ENCODE measurements at regions not wholly inside any gene's neighbourhood (a gene's known extent, or its start where the extent isn't known, plus 50 kb on each side); places are given as distances from the start of the nearest gene placed in this dataset.

DNA sequence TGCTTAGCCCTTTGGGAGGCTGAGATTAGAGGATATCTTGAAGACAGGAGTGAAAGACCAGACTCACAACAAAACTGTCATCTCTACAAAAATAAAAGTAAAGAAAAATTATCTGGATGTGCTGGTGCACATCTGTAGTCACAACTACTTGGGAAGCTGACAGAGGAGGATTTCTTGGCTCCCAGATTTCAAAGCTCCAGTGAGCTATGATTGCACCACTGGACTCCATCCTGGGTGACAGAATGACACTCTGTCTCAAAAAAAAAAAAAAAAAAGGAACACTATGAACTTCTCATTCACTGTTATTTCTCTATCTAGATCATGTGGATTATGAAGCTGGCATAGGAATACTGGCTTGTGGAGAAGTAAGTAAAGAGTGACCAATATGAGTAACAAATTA lies 1400.0 kb downstream of the CDY2B start:
- Histone ChIP-seq H3K27ac (ENCODE audit: low read depth, low read length) (no peak overlapping the region), H3K4ac (replicated peaks; ENCODE audit: insufficient read length, low read depth, low read length) (no peak overlapping the region), H3K9ac (replicated peaks in 1 of 4; ENCODE audit: extremely low read depth in 1 of 4, low read depth in 3 of 4, low read length in 3 of 4) (no peak overlapping the region), H3K4me3 (ENCODE audit: extremely low read depth in 1 of 4, insufficient read depth in 2 of 4, low read depth in 3 of 4, low read length in 4 of 4) (no peak overlapping the region), H3K18ac (ENCODE audit: extremely low read depth, low read length) (no peak overlapping the region), H2BK120ac (replicated peaks; ENCODE audit: low read depth, low read length) (no peak overlapping the region), H3K14ac (ENCODE audit: insufficient read length) (no peak overlapping the region), H3K4me1 (replicated peaks in 1 of 4; ENCODE audit: control insufficient read depth in 3 of 4, insufficient read depth in 4 of 4, low read length in 3 of 4) (no peaks in the 10 kb centered on the region), H3K36me3 (ENCODE audit: control insufficient read depth in 2 of 4, insufficient read depth in 4 of 4, low read length in 3 of 4) (no peaks in the 10 kb centered on the region), H2BK12ac (ENCODE audit: low read depth, low read length) (no peak overlapping the region), H2BK20ac (ENCODE audit: low read length) (no peak overlapping the region), H4K91ac (replicated peaks; ENCODE audit: insufficient read length, low read length) (no peak overlapping the region), H3K4me2 (ENCODE audit: insufficient read depth in 1 of 2, low read depth in 2 of 2, low read length in 2 of 2) (no peak overlapping the region), H3K23ac (ENCODE audit: insufficient read length) (no peak overlapping the region), H3K23me2 (ENCODE audit: low read depth, low read length) (no peaks in the 10 kb centered on the region), H3K56ac (replicated peaks; ENCODE audit: insufficient read length, low read depth, low read length) (no peak overlapping the region), H2AFZ (ENCODE audit: low read length) (no peak overlapping the region), H2AK5ac (ENCODE audit: low read depth, low read length) (no peak overlapping the region), H3K9me3 (ENCODE audit: insufficient read depth in 2 of 2, low read depth in 1 of 2, low read length in 1 of 2) (peaks cover 0 to 7% of the 10 kb centered on the region in 2 experiments; a peak in 1 of 4 replicates), H3K27me3 (replicated peaks in 1 of 4; ENCODE audit: control insufficient read depth in 3 of 4, extremely low read depth in 1 of 4, insufficient read depth in 3 of 4, low read length in 3 of 4) (no peaks in the 10 kb centered on the region), H2BK5ac (ENCODE audit: low read depth, low read length) (no peak overlapping the region), H2BK15ac (ENCODE audit: low read length) (no peak overlapping the region), H3K79me2 (ENCODE audit: control insufficient read depth in 1 of 2, insufficient read depth in 2 of 2, low read length in 2 of 2) (no peaks in the 10 kb centered on the region), H4K5ac (ENCODE audit: insufficient read length, low read depth, low read length) (no peak overlapping the region), H4K20me1 (replicated peaks in 1 of 2; ENCODE audit: control insufficient read depth in 1 of 2, insufficient read depth in 2 of 2, low read length in 2 of 2) (no peaks in the 10 kb centered on the region), H4K8ac (ENCODE audit: extremely low read depth, insufficient read depth, low read length) (no peak overlapping the region), H3K79me1 (ENCODE audit: low read depth, low read length) (no peaks in the 10 kb centered on the region)
- DNase-seq (ENCODE audit: low read depth in 1 of 2, low spot score in 2 of 2) (no peak), FAIRE-seq (no peak)
- POLR2A ChIA-PET (ENCODE audit: partially characterized antibody) = no interaction called here
- CTCF ChIA-PET (ENCODE audit: partially characterized antibody) = interaction anchor here (0.6 kb wide), 1 partner anchor 801 kb away, joined by 5 read pairs; no protein-coding TSS in a partner anchor
- TF ChIP-seq RAD21 (IDR thresholded peaks at IDR 0.05 in 1 of 2, conservative IDR thresholded peaks at IDR 0.05 in 1 of 2; ENCODE audit: low read depth in 2 of 2, low read length in 2 of 2) = no peak
- TF ChIP-seq CHD1 (IDR thresholded peaks at IDR 0.05; ENCODE audit: low read depth, low read length) = no peak
- TF ChIP-seq GTF2F1 (IDR thresholded peaks at IDR 0.05; ENCODE audit: borderline replicate concordance, low read depth, low read length) = no peak
- no peak for TF ChIP-seq MAFK (IDR thresholded peaks at IDR 0.05; ENCODE audit: low read depth, low read length)
- TF ChIP-seq, protein P1, sequence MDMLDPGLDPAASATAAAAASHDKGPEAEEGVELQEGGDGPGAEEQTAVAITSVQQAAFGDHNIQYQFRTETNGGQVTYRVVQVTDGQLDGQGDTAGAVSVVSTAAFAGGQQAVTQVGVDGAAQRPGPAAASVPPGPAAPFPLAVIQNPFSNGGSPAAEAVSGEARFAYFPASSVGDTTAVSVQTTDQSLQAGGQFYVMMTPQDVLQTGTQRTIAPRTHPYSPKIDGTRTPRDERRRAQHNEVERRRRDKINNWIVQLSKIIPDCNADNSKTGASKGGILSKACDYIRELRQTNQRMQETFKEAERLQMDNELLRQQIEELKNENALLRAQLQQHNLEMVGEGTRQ (IDR thresholded peaks at IDR 0.05; ENCODE audit: low read length) = no peak
- TF ChIP-seq TAF7 (optimal IDR thresholded peaks at IDR 0.05; ENCODE audit: borderline replicate concordance, low read depth, low read length) = no peak
- TF ChIP-seq HDAC2 (IDR thresholded peaks at IDR 0.05; ENCODE audit: borderline replicate concordance in 1 of 2, low read depth in 2 of 2, low read length in 2 of 2) = no peak
